ENCODE measurements at regions not wholly inside any gene's neighbourhood (a gene's known extent, or its start where the extent isn't known, plus 50 kb on each side); places are given as distances from the start of the nearest gene placed in this dataset.

DNA sequence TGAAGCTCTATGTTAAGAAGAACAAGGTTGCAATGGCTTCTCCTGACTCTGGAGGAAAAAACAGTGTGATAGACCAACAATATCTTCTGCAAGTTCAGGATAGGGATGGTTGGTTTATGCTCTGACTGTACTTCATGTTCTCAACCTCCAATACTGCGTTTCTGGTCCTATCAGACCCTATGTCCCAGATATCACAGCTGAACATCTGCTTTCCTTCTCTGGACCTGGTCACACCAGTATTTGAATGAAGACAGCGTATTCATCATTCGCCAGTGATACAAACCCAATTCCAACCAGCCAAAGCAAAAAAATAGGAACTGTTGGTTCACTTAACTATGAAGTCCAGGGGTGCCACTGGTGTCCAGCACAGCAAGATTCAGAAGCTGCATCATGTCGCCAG, 124.5 kb upstream of the KLF3 start:
- TF ChIP-seq CHD2 (IDR thresholded peaks at IDR 0.05; ENCODE audit: low read depth, low read length) (no peak), ZNF217 (CRISPR knock-in tag; IDR thresholded peaks at IDR 0.05) (no peak), CAMTA2 (CRISPR knock-in tag; conservative IDR thresholded peaks at IDR 0.05) (no peak), NFATC3 (IDR thresholded peaks at IDR 0.05) (no peak), PTBP1 (IDR thresholded peaks at IDR 0.05; ENCODE audit: low read depth, low read length) (no peak), MTA2 (IDR thresholded peaks at IDR 0.05; ENCODE audit: low read depth) (0 out of 2 replicates have a peak, but pooled peaks have one; percentile 18), KDM5B (IDR thresholded peaks at IDR 0.05; ENCODE audit: insufficient replicate concordance, low read depth, low read length) (no peak), POLR2A (conservative IDR thresholded peaks at IDR 0.05) (no peak), ARID3A (IDR thresholded peaks at IDR 0.05; ENCODE audit: borderline replicate concordance, low read depth, low read length) (no peak), SMC3 (conservative IDR thresholded peaks at IDR 0.05; ENCODE audit: insufficient read depth, low read depth, low read length) (no peak), SFPQ (IDR thresholded peaks at IDR 0.05; ENCODE audit: low read depth, low read length) (no peak)
- TF ChIP-seq, protein P1, sequence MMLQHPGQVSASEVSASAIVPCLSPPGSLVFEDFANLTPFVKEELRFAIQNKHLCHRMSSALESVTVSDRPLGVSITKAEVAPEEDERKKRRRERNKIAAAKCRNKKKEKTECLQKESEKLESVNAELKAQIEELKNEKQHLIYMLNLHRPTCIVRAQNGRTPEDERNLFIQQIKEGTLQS (IDR thresholded peaks at IDR 0.05), result no peak
- TF ChIP-seq, protein P1 (CRISPR knock-in tag; conservative IDR thresholded peaks at IDR 0.05), result no peak

Measured in K562 (cell line).